Stimulated activated effector memory CD8-positive, alpha-beta T cell treated with anti-CD3 and anti-CD28 coated beads, Interleukin-12 subunit alpha, Interleukin-12 subunit beta, amount 100 ng/mL, for 72 hours (primary cell): ENCODE measurements at regions not wholly inside any gene's neighbourhood (a gene's known extent, or its start where the extent isn't known, plus 50 kb on each side); places are given as distances from the start of the nearest gene placed in this dataset.
"Not testable (repeated sequence)": the region's sequence is repeated elsewhere in the genome, so short reads cannot be mapped to it uniquely, and the experiment has no call there.

Experiments used
- ATAC-seq: fragments of 150-1000 bp; cut with Tn5 transposase; 2 replicates; pipeline ENCODE4 v1.10.0; 2021
- DNase-seq, 2 donors: peaks; one replicate each; pipeline ENCODE4 v3.0.0; 2021 to 2022; ENCODE audit warnings: low spot score in 2 of 2
- H3K27ac Mint-ChIP-seq: one replicate; pipeline ENCODE4 v1.8.0; 2022; ENCODE audit warnings: mild to moderate bottlenecking, mixed read lengths
- H3K36me3 Mint-ChIP-seq: one replicate; pipeline ENCODE4 v1.8.0; 2022; ENCODE audit warnings: mild to moderate bottlenecking, mixed read lengths
- H3K4me1 Mint-ChIP-seq: one replicate; pipeline ENCODE4 v1.8.0; 2022; ENCODE audit warnings: mixed read lengths
- H3K4me3 Mint-ChIP-seq: one replicate; pipeline ENCODE4 v1.8.0; 2022; ENCODE audit warnings: mild to moderate bottlenecking, mixed read lengths
- H3K9me3 Mint-ChIP-seq: one replicate; pipeline ENCODE4 v1.8.0; 2022; ENCODE audit warnings: mixed read lengths

DNA sequence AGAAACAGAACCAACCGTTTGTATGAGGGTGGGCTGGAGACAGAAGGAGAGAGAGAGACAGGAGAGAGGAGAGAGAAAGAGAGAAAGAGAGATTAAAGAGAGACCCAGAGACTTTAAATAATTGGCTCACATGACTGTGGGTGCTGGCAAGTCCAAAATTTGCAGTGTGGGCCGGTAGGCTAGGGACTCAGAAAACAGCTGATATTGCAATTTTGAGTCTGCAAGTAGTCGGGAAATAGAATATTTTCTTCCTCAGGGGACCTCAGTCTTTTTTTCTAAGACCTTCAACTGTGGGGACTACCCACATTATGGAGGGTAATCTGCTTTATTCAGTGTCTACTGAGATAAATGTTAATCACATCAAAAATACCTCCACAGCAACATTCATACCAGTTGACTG lies 1439.0 kb downstream of the CDH11 start:
- no peaks in the 10 kb centered on the region for H3K36me3 Mint-ChIP-seq

DNA sequence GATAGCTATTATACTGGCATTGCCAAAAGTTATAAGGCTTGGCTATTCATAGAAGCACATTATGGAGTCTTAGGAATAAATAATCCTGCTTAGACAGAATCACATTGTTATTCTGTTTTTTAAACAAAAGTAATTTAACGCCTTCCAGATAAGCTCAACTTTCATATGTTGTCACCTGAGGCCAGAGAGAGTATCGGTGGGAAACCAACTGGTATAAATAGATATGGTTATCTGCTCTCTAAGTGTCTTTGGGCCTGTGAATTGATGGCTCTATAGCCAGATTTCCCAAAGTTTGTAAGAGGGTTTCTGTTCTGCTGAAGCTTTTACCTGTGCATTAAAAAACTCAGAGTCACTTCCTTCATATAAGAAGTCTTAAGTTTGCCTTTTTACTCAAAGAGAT lies 1449.4 kb downstream of the CDH11 start:
- no peak for DNase-seq
- Mint-ChIP-seq H3K36me3 (no peaks in the 10 kb centered on the region), H3K27ac (no peak overlapping the region), H3K4me3 (no peak overlapping the region), H3K4me1 (no peaks in the 10 kb centered on the region), H3K9me3 (peaks cover 23% of the 10 kb centered on the region)
- ATAC-seq = no peak

More for the DNA sequence above, 1439.0 kb downstream of the CDH11 start:
- Mint-ChIP-seq H3K4me1 (no peaks in the 10 kb centered on the region), H3K9me3 (peaks cover 29% of the 10 kb centered on the region), H3K27ac (no peak overlapping the region), H3K4me3 (no peak overlapping the region)
- ATAC-seq (no peak), DNase-seq (no peak)

DNA sequence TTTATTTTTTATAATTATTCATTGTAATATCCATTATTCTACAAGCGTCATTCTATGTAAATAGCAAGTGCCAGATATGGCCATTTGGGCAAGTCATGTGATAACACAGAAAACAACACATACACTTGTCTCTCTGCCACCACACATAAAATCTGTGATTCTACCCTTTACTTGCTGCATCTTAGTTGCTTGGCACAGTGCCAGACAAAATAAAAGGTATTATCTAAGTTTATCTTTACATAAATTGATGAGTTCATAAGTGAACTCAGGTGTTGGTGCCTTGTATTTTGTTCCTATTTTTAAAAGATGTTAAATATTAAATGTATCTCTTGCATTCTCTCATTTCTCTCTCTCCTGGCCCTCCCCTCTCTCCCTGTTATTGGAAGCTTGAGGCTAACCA lies 1458.7 kb downstream of the CDH11 start:
- no peak overlapping the region for H3K27ac Mint-ChIP-seq
- no peaks in the 10 kb centered on the region for H3K36me3 Mint-ChIP-seq
- no peak overlapping the region for H3K4me3 Mint-ChIP-seq
- ATAC-seq (no peak), DNase-seq (no peak)
- peaks cover 17% of the 10 kb centered on the region for H3K9me3 Mint-ChIP-seq
- no peaks in the 10 kb centered on the region for H3K4me1 Mint-ChIP-seq

DNA sequence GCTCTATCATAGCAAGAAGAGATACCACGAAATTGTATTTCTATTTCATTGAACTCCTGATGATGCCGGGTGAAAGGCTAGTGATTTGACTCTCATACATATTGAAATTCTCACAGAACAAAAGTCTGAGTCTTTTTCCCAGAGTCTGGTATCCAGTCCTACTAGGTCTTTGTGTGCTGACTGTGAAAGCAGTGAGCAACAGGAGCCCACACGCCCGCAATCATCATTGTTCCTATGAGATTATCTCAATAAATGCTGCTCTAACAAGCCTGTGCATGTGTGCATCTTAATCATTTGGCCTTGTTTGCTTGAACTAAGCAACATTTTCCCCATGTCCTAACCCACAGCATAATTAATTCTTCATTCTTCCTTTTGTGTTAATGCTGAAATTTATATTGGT lies 1466.0 kb downstream of the CDH11 start:
- ATAC-seq = no peak
- H3K36me3 Mint-ChIP-seq = no peaks in the 10 kb centered on the region
- DNase-seq = no peak
- H3K4me3 Mint-ChIP-seq = no peak overlapping the region
- peaks cover 12% of the 10 kb centered on the region for H3K9me3 Mint-ChIP-seq
- no peaks in the 10 kb centered on the region for H3K4me1 Mint-ChIP-seq
- H3K27ac Mint-ChIP-seq = no peak overlapping the region

DNA sequence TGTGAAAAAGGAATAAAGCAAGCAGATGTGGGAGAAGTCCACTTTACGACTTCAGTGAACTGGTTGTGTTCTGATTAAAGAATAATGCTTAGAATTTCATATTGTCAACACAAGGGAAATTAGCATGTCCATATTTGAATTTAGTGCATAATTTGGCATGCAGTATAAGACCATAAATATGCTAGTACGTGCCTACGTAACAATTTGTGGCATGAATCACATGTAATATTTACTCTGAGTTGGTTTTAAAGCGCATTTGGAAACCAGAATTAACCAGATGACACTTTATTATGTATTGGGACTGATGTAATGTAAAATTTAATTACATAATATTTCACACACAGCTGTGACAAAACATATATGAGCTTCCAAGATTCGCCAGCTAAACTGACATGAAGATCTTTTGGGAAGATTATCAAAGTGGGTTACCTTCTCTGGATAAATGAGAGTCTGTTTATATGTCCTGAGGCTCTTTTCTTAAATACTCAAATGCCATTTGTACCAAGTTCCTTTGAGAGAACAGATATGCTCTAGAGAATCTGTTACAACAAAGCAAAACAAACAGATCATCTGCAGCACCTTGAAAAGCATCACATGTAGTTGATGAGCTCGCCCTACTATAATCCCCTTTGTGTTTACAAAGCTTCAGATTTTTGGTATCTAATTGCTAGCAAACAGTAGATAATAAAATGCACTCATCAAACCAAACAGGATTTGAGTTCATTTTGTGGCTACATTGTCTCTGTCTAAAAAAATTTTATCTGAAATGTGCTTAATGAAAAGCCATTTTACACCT lies 1468.6 kb downstream of the CDH11 start:
- H3K36me3 Mint-ChIP-seq = no peaks in the 10 kb centered on the region
- H3K4me1 Mint-ChIP-seq = no peaks in the 10 kb centered on the region
- H3K4me3 Mint-ChIP-seq = no peak overlapping the region
- ATAC-seq (no peak), DNase-seq (no peak)
- no peak overlapping the region for H3K27ac Mint-ChIP-seq
- peaks cover 13% of the 10 kb centered on the region for H3K9me3 Mint-ChIP-seq

DNA sequence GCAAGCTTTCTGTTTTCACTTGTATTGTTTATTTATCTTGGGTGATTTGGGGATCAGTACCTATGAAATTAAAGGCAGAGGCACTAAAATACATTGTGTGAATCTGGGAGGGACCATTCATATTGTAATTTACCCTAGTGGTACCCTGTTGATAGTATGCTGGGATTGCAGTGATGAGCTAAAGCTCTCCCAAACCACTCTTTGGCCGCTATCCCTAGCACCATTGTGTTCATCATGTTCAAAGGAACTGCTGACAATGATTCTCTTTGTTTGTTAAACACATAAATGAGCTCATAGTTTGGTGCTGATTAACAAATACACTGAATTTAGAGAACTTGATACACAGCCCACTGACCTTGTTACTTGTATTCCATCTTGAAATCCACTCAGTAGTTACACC lies 1469.8 kb downstream of the CDH11 start:
- H3K36me3 Mint-ChIP-seq = no peaks in the 10 kb centered on the region
- no peak for DNase-seq
- no peak overlapping the region for H3K4me3 Mint-ChIP-seq
- H3K4me1 Mint-ChIP-seq = no peaks in the 10 kb centered on the region
- no peak for ATAC-seq
- no peak overlapping the region for H3K27ac Mint-ChIP-seq
- H3K9me3 Mint-ChIP-seq = peaks cover 17% of the 10 kb centered on the region

DNA sequence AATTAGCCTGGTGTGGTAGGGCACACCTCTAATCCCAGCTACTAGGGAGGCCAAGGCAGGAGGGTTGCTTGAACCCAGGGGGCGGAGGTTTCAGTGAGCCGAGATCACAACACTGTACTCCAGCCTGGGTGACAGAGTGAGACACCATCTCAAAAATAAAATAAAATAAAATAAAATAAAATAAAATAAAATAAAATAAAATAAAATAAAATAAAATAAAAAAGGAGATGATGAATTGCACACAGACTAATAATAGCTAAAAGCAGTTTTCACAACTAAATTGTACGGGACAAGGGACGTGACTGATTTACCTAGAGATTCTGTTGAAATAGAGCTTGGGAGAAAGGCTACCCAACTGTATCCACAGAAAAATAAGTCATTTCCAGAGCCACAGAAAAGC lies 1471.3 kb downstream of the CDH11 start:
- no peak for DNase-seq
- Mint-ChIP-seq H3K4me1 (no peaks in the 10 kb centered on the region), H3K36me3 (no peaks in the 10 kb centered on the region), H3K9me3 (peaks cover 16% of the 10 kb centered on the region), H3K4me3 (no peak overlapping the region), H3K27ac (no peak overlapping the region)
- ATAC-seq = no peak

DNA sequence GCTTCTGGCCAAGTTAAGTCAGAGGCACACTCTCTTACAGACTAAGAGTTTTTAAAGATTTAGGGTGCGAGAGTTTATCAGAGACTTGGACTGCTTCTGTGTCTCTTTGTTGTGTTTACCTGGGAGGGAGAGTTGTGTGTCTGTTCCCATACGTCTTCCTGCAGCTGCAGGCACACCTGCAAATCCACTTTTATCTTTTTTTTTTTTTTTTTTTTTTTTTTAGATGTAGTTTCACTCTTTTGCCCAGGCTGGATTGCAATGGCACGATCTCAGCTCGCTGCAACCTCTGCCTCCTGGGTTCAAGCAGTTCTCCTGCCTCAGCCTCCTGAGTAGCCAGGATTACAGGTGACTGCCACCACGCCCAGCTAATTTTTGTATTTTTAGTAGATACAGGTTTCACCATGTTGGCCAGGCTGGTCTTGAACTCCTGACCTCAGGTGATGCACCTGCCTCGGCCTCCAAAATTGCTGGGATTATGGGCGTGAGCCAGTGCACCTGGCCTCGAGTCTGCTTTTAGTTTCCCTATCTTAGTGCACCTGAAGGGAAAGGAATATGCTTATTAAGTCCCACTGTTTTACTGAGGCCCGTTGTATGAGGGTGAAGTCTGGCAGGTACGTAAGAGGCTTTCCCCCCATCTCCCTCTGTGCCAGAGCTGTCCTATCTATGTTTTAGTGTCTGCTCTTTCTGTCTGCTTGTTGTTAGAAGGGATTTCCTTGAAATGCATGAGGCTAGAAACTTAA lies 1488.0 kb downstream of the CDH11 start:
- not testable (repeated sequence) for H3K36me3 Mint-ChIP-seq, ATAC-seq
- H3K9me3 Mint-ChIP-seq = peaks cover 31% of the 10 kb centered on the region

DNA sequence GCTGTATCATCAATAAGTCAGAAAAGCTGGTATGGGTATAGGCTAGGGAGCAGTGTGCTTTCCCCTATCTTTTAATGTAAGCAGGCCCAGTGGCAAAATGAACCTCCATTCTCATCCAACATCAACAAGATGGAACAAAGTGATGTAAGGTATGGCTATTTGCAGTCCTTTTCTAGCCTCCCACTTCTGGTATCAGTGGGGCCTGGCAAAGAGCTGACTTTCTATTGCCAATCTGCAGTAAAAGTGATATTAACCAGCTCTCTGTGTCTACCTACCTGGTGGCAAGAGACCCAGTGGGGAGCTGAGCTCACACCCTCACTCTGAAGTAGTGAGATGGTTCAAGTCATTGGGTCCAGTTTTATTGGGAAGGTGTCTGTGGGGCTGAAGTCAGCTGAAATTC lies 1492.6 kb downstream of the CDH11 start:
- ATAC-seq (no peak), DNase-seq (no peak)
- no peaks in the 10 kb centered on the region for H3K36me3 Mint-ChIP-seq
- H3K9me3 Mint-ChIP-seq = peaks cover 25% of the 10 kb centered on the region
- no peak overlapping the region for H3K27ac Mint-ChIP-seq
- no peak overlapping the region for H3K4me3 Mint-ChIP-seq
- H3K4me1 Mint-ChIP-seq = no peaks in the 10 kb centered on the region

More for the DNA sequence above, 1488.0 kb downstream of the CDH11 start:
- not testable (repeated sequence) for H3K4me1 Mint-ChIP-seq, DNase-seq, H3K4me3 Mint-ChIP-seq, H3K27ac Mint-ChIP-seq

DNA sequence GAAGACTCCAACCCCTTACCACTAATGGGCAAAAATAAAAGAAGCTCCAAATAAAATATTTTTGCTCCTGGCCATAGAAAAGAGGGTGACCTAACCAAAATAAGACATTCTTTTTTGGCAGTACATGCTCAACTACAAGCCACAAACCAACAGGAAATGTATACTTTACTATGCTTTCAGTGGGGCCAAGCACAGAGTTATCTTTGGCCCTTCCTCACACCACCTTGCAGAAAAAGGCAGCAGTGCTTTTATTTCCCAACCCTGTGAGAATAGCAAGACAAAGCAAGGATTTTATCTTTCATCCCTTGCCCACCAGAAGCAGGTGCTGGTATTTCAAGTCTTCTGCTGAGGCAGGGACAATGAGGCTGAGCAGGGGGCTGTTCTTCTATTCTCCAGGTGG lies 1493.1 kb downstream of the CDH11 start:
- Mint-ChIP-seq H3K4me3 (no peak overlapping the region), H3K9me3 (peaks cover 25% of the 10 kb centered on the region), H3K27ac (no peak overlapping the region), H3K4me1 (no peaks in the 10 kb centered on the region), H3K36me3 (no peaks in the 10 kb centered on the region)
- no peak for DNase-seq
- no peak for ATAC-seq

DNA sequence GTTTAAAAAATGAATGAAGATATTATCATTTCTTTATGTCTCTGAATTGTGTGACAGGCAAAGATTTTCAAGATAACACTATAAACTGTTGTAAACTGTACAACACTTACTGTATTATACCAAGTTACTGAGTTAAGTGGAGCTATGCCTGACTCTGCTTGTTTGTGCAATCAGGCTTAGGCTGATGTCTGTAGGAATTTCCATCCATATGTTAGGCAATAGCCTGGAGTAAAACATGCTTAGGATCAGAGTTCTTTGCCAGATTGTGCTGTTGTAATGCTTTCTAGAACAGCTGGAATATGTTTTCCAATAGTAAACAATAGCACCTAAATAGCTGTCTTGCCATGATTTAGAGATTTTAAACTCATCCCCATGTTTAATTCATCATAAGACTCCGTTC lies 1496.7 kb downstream of the CDH11 start:
- DNase-seq (no peak), ATAC-seq (no peak)
- no peak overlapping the region for H3K27ac Mint-ChIP-seq
- peaks cover 14% of the 10 kb centered on the region for H3K9me3 Mint-ChIP-seq
- no peaks in the 10 kb centered on the region for H3K4me1 Mint-ChIP-seq
- no peak overlapping the region for H3K4me3 Mint-ChIP-seq
- H3K36me3 Mint-ChIP-seq = no peaks in the 10 kb centered on the region

DNA sequence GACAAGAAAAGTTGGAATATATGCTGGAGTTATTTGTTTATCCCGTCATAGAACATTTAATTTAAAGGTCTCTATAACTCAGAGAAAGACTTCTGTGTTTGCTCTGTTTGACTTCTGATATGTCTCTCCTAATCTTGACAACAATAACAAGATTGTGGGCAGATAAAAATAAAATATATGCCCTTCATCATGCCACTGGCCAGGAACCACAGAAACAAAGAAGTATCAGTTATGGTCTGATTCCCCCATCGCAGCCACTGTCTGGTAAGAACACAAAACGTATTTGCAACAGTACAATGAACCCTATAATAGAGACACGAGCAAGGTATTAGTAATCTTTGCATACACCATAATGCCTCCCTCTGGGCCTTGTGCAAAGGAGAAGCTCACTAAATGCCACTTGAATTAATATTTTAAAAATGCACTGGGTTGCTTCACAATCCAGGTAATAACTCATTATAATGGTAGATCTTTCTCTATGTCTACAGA lies 1498.3 kb downstream of the CDH11 start:
- H3K36me3 Mint-ChIP-seq = no peaks in the 10 kb centered on the region
- no peak overlapping the region for H3K27ac Mint-ChIP-seq
- ATAC-seq = no peak

DNA sequence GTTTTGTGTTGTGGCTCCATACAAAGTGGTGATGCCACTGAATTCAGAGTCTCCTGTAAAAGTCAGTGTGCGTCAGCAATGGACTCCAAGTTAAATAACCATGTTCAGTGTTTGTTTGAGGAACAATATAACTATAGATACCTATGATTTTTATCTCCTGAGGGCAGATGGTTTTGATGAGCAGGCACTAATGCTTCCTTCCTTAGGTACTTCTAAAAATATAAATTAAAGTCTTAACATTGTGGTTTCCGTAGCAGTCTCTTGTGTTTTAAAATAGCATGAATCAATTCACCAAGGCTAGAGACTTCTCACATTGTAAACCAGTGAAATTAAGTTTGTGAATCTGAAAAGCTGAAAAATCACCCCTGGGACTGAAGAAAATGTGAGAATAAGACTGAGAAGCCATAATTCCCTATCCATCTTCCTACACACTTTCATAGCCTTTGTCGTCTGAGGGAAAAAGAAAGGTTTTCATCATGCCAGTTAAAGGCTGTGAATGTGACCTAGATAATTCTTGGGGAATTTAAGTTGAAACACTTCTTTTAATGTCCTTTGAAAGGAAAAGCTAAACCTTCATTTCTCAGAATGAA lies 1502.9 kb downstream of the CDH11 start:
- no peak for DNase-seq
- Mint-ChIP-seq H3K36me3 (no peaks in the 10 kb centered on the region), H3K4me1 (no peaks in the 10 kb centered on the region), H3K4me3 (no peak overlapping the region), H3K9me3 (peaks cover 4% of the 10 kb centered on the region), H3K27ac (no peak overlapping the region)
- no peak for ATAC-seq

More for the DNA sequence above, 1498.3 kb downstream of the CDH11 start:
- no peak for DNase-seq
- peaks cover 12% of the 10 kb centered on the region for H3K9me3 Mint-ChIP-seq
- no peak overlapping the region for H3K4me3 Mint-ChIP-seq
- no peaks in the 10 kb centered on the region for H3K4me1 Mint-ChIP-seq

DNA sequence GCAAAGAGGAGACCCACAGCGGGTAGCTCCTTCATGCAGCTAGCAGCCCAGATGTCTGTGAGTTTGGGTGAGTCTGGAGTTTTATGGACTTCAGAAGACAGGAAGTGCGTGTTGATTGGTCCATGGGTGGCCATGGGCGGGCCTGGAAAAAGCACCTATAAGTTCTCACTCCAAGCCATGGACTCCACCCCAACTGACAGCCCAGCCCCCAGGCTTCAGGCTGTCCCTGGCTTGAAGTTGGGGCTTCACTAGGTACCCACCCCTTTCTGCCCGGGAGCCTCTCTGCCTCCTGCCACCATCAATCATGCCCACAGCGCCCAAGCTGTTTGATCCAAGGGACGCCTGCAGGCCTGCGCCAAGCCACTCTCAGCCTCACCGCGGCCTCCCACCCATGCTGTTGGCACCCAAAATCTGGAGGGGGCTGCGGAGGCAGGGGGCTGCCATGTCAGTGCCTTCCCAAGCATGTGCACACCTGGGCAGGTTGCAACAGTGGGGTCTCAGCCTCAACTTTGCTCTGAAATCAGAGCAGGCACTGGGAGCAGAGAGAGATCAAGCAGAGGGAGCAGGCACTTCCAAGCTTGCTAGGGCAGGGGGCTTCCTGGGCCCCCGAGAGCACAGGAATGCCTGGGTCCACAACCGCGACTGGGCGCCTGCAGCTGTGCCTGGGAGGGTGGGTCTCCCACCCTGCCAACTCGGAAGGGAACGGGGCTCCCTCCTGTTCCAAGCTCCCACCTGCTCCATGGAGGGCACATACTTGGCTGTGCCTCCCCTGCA lies 1503.7 kb downstream of the CDH11 start:
- H3K27ac Mint-ChIP-seq = no peak overlapping the region

More for the DNA sequence above, 1503.7 kb downstream of the CDH11 start:
- no peaks in the 10 kb centered on the region for H3K36me3 Mint-ChIP-seq
- H3K9me3 Mint-ChIP-seq = peaks cover 11% of the 10 kb centered on the region
- DNase-seq (no peak), ATAC-seq (no peak)
- H3K4me3 Mint-ChIP-seq = no peak overlapping the region
- H3K4me1 Mint-ChIP-seq = no peaks in the 10 kb centered on the region
